ENCODE measurements at regions not wholly inside any gene's neighbourhood (a gene's known extent, or its start where the extent isn't known, plus 50 kb on each side); places are given as distances from the start of the nearest gene placed in this dataset.

DNA sequence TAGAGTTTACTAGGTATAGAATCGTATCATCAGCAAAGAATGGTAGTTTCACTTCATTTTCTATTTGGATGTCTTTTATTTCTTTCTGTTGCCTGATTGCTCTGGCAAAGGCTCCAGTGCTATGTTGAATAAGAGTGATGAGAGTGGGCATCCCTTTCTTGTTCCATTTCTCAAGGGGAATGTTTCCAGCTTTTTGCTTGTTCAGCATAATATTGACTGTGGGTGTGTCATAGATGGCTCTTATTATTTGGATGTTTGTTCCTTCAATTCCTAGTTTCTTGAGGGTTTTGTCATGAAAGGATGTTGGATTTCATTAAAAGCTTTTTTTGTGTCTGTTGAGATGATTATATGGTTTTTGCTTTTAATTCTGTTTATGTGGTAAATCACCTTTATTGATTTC is 1114.5 kb downstream of the RAPGEF2 start (continued):
- TF ChIP-seq BCL3 (IDR thresholded peaks at IDR 0.05; ENCODE audit: borderline replicate concordance, insufficient read depth, low read depth, low read length, poor library complexity, severe bottlenecking) (no peak), HDGF (IDR thresholded peaks at IDR 0.05) (no peak), RFX5 (IDR thresholded peaks at IDR 0.05; ENCODE audit: low read depth, low read length) (no peak), POU2F2 (IDR thresholded peaks at IDR 0.05; ENCODE audit: borderline replicate concordance, low read depth, low read length) (no peak)

- ChIA-PET POLR2A (no interaction called here), RAD21 (ENCODE audit: unreplicated experiment) (no interaction called here), CTCF (no interaction called here), SMC1A (ENCODE audit: uncharacterized antibody, unreplicated experiment) (no interaction called here)
- Histone ChIP-seq H3K9ac (ENCODE audit: control insufficient read depth, insufficient read depth, low read length) (no peak overlapping the region), H3K27me3 (replicated peaks in 1 of 2; ENCODE audit: control insufficient read depth in 2 of 2, insufficient read depth in 2 of 2, low read length in 1 of 2) (no peaks in the 10 kb centered on the region), H3K79me2 (ENCODE audit: control insufficient read depth, insufficient read depth, low read length) (no peaks in the 10 kb centered on the region), H3K36me3 (ENCODE audit: control insufficient read depth in 2 of 2, insufficient read depth in 2 of 2, low read length in 1 of 2) (no peaks in the 10 kb centered on the region), H3K4me3 (no peak overlapping the region), H3K9me3 (replicated peaks; ENCODE audit: control insufficient read depth, insufficient read depth, low read length) (no peaks in the 10 kb centered on the region), H3K27ac (ENCODE audit: control insufficient read depth, insufficient read depth) (no peak overlapping the region), H3K4me1 (ENCODE audit: control insufficient read depth, insufficient read depth, low read length) (no peaks in the 10 kb centered on the region), H4K20me1 (ENCODE audit: control insufficient read depth, insufficient read depth) (no peaks in the 10 kb centered on the region), H3K4me2 (ENCODE audit: control insufficient read depth, insufficient read depth) (no peak overlapping the region), H2AFZ (ENCODE audit: control insufficient read depth, low read depth, low read length) (no peak overlapping the region)
- no TSS peak for BruUV-seq (replicated peaks)
- intact Hi-C loops (cut with micrococcal nuclease; ENCODE audit: unreplicated experiment) = no loop called here
- FAIRE-seq (no peak), ATAC-seq (no peak), DNase-seq (ENCODE audit: low read depth, low spot score) (no peak)
- WGBS (ENCODE audit: insufficient coverage, insufficient replicate concordance, low lambda C conversion rate, missing lambda C conversion rate) = 3% methylated on average over 3 of the region's 3 CpGs
- in situ Hi-C loops (cut with MboI) = no loop called here
- TF ChIP-seq SRF (IDR thresholded peaks at IDR 0.05; ENCODE audit: low read depth in 2 of 2, low read length in 2 of 2) (no peak), RUNX3 (IDR thresholded peaks at IDR 0.05; ENCODE audit: low read length) (no peak), CBX5 (IDR thresholded peaks at IDR 0.05; ENCODE audit: low read depth) (no peak)
Measured at GRCh38 chr4:160224049-160224448, 1121.2 kb downstream of the RAPGEF2 start.
